ENCODE measurements at regions not wholly inside any gene's neighbourhood (a gene's known extent, or its start where the extent isn't known, plus 50 kb on each side); places are given as distances from the start of the nearest gene placed in this dataset.

- intact Hi-C loops (cut with micrococcal nuclease) = no loop called here
- H3K9me3 ChIP-seq (replicated peaks; ENCODE audit: control insufficient read depth, insufficient read depth, low read length) = no peaks in the 10 kb centered on the region
- H2AFZ ChIP-seq (ENCODE audit: low read depth, low read length) = no peak overlapping the region
- no peak overlapping the region for H3K4me3 ChIP-seq (replicated peaks in 1 of 3; ENCODE audit: insufficient read depth in 1 of 3, low read depth in 1 of 3, low read length in 3 of 3)
- no peaks in the 10 kb centered on the region for H3K4me1 ChIP-seq (ENCODE audit: control insufficient read depth, extremely low read depth, insufficient read depth, low read length)
- H3K9me1 ChIP-seq (replicated peaks; ENCODE audit: control insufficient read depth, extremely low read depth, insufficient read depth, low read length) = no peaks in the 10 kb centered on the region
- H3K79me2 ChIP-seq (ENCODE audit: control insufficient read depth, insufficient read depth, low read length) = no peaks in the 10 kb centered on the region
- H3K27me3 ChIP-seq (ENCODE audit: control insufficient read depth in 2 of 2, insufficient read depth in 2 of 2, low read length in 2 of 2) = no peaks in the 10 kb centered on the region
- DNase-seq (ENCODE audit: low read depth, low spot score) (no peak), FAIRE-seq (no peak)
- TF ChIP-seq MYC (IDR thresholded peaks at IDR 0.05; ENCODE audit: low read depth, low read length) = no peak
- no peak for TF ChIP-seq JUN (IDR thresholded peaks at IDR 0.05; ENCODE audit: borderline replicate concordance, insufficient read depth, insufficient read length, low read depth)
- TF ChIP-seq GATA2 (IDR thresholded peaks at IDR 0.05; ENCODE audit: insufficient read depth, insufficient read length, low read depth, low read length) = no peak
- no peak for TF ChIP-seq MAX (IDR thresholded peaks at IDR 0.05; ENCODE audit: insufficient read depth, insufficient read length)
- no peak for TF ChIP-seq POLR2AphosphoS5 (IDR thresholded peaks at IDR 0.05; ENCODE audit: insufficient read depth, low read depth, low read length)
- no peak for TF ChIP-seq CTCF (IDR thresholded peaks at IDR 0.05; ENCODE audit: extremely low read depth in 1 of 2, insufficient read depth in 1 of 2, low read depth in 1 of 2, low read length in 2 of 2)
- TF ChIP-seq POLR2A (IDR thresholded peaks at IDR 0.05; ENCODE audit: low read depth, low read length) = no peak
- TF ChIP-seq FOS (IDR thresholded peaks at IDR 0.05; ENCODE audit: borderline replicate concordance, insufficient read depth, low read length) = no peak
- no peak for TF ChIP-seq EZH2 (IDR thresholded peaks at IDR 0.05; ENCODE audit: borderline replicate concordance, low read depth, low read length, severe bottlenecking)
- POLR2A ChIA-PET = no interaction called here
- no TSS peak for BruUV-seq (replicated peaks)
- dilution Hi-C loops (cut with MboI; ENCODE audit: extremely low pct_ligation_motif_present, low sequenced_read_pairs) = no loop called here
- H4K20me1 ChIP-seq (replicated peaks; ENCODE audit: control insufficient read depth, extremely low read depth, insufficient read depth, low read length) = no peaks in the 10 kb centered on the region
- no peak overlapping the region for H3K9ac ChIP-seq (replicated peaks; ENCODE audit: extremely low read depth, insufficient read depth, low read length)
- no peaks in the 10 kb centered on the region for H3K36me3 ChIP-seq (ENCODE audit: control insufficient read depth in 2 of 2, extremely low read depth in 1 of 2, insufficient read depth in 2 of 2, low read length in 2 of 2)
- CTCF ChIA-PET = interaction anchor here (0.7 to 2.0 kb wide), 3 partner anchors 9 to 329 kb away, joined by 3 to 6 read pairs (median 4); no protein-coding TSS in a partner anchor
- H3K4me2 ChIP-seq (ENCODE audit: insufficient read depth, low read length) = no peak overlapping the region
- H3K27ac ChIP-seq (ENCODE audit: insufficient read depth, low read depth, low read length) = no peak overlapping the region
Measured at GRCh38 chr6:133595111-133595761, 293.7 kb upstream of the TCF21 start.
